Endothelial cell of umbilical vein (primary cell): ENCODE measurements at regions not wholly inside any gene's neighbourhood (a gene's known extent, or its start where the extent isn't known, plus 50 kb on each side); places are given as distances from the start of the nearest gene placed in this dataset.
"Not testable (repeated sequence)": the region's sequence is repeated elsewhere in the genome, so short reads cannot be mapped to it uniquely, and the experiment has no call there.

Experiments
- CTCF ChIP-seq, 2 donors: IDR thresholded peaks; 1 replicate in 1 of 2; 2 replicates in 1 of 2; pipeline ENCODE4 v1.5.1; 2011; ENCODE audit warnings: low read length in 2 of 2, mild to moderate bottlenecking in 2 of 2, moderate library complexity in 2 of 2, control low read depth in 1 of 2, inconsistent platforms in 1 of 2, low read depth in 1 of 2; ENCODE audit not compliant: insufficient read depth in 1 of 2; ENCODE audit errors: extremely low read depth in 1 of 2
- EZH2 ChIP-seq: IDR thresholded peaks from 2 replicates; pipeline ENCODE4 v1.6.1; 2012; ENCODE audit warnings: borderline replicate concordance, low read depth, mild to moderate bottlenecking, moderate library complexity, low read length, inconsistent platforms; ENCODE audit not compliant: severe bottlenecking
- FOS ChIP-seq: IDR thresholded peaks from 2 replicates; pipeline ENCODE4 v1.6.1; 2011; ENCODE audit warnings: mild to moderate bottlenecking, low read length, moderate library complexity, borderline replicate concordance; ENCODE audit not compliant: insufficient read depth
- GATA2 ChIP-seq: IDR thresholded peaks from 2 replicates; pipeline ENCODE4 v1.7.0; 2011; ENCODE audit warnings: low read depth, mild to moderate bottlenecking, moderate library complexity, mixed read lengths, low read length; ENCODE audit not compliant: insufficient read length, insufficient read depth
- MAX ChIP-seq: IDR thresholded peaks from 2 replicates; pipeline ENCODE4 v1.6.1; 2011; ENCODE audit not compliant: insufficient read depth, insufficient read length
- MYC ChIP-seq: IDR thresholded peaks from one replicate; pipeline ENCODE4 v1.6.1; 2011; ENCODE audit warnings: mild to moderate bottlenecking, low read depth, low read length
- POLR2A ChIP-seq: IDR thresholded peaks from 2 replicates; pipeline ENCODE4 v1.6.1; 2012; ENCODE audit warnings: low read depth, mild to moderate bottlenecking, control low read depth, low read length
- POLR2AphosphoS5 ChIP-seq: IDR thresholded peaks from 2 replicates; pipeline ENCODE4 v1.6.1; 2012; ENCODE audit warnings: low read depth, mild to moderate bottlenecking, control low read depth, low read length, moderate library complexity; ENCODE audit not compliant: insufficient read depth

DNA sequence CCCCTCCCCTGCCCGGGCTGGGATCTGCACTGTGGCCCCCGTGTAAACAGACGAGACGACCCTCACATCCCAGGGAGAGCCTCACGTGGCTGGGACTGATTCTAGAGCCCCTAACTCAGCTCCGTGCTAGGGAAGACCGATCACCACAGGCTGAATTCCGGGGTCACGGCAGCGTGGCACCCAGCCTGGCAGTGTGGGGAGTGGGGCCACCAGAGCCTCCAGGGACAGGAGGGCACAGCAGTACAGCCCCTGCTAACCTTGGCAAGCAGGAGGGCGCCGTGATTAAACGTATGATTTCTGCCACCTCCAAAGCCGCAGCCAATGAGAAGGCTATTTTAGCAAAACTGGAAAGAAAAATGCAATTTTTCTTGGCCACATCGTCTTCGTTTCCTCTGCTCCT, 188.3 kb downstream of the NPIPB11 start:
- TF ChIP-seq CTCF (IDR thresholded peaks at IDR 0.05; ENCODE audit: extremely low read depth in 1 of 2, insufficient read depth in 1 of 2, low read depth in 1 of 2, low read length in 2 of 2); MAX; GATA2; MYC; POLR2AphosphoS5; FOS; POLR2A; EZH2: not testable (repeated sequence)
